IPS-11a (cell line): ENCODE measurements at regions not wholly inside any gene's neighbourhood (a gene's known extent, or its start where the extent isn't known, plus 50 kb on each side); places are given as distances from the start of the nearest gene placed in this dataset.

Source experiments
- H3K4me3 ChIP-seq: one replicate; pipeline ENCODE4 v1.5.1; 2013; ENCODE audit warnings: low read depth, low read length, control low read depth

GRCh38 chr20:60354024-60354580 lies 395.9 kb downstream of the CDH26 start:
- no peak overlapping the region for H3K4me3 ChIP-seq

DNA sequence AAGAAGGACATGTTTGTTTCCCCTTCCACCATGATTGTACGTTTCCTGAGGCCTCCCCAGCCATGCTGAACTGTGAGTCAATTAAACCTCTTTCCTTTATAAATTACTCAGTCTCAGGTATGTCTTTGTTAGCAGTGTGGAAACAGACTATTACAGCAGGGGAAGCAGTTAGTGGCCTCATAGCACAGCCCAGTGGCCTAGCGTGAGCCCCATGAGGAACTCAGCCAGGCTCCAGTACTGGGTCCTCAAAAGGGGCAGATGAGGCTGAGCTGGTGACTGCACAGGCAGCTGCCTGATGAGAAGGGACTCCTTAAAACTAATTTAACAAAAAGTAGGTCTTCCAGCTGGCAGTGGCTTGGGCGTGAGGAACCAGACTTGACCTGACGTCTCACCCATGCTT lies 399.9 kb downstream of the CDH26 start:
- H3K4me3 ChIP-seq: no peak overlapping the region

- H3K4me3 ChIP-seq: no peak overlapping the region
Observed at GRCh38 chr20:60359010-60359409, 400.8 kb downstream of the CDH26 start.

DNA sequence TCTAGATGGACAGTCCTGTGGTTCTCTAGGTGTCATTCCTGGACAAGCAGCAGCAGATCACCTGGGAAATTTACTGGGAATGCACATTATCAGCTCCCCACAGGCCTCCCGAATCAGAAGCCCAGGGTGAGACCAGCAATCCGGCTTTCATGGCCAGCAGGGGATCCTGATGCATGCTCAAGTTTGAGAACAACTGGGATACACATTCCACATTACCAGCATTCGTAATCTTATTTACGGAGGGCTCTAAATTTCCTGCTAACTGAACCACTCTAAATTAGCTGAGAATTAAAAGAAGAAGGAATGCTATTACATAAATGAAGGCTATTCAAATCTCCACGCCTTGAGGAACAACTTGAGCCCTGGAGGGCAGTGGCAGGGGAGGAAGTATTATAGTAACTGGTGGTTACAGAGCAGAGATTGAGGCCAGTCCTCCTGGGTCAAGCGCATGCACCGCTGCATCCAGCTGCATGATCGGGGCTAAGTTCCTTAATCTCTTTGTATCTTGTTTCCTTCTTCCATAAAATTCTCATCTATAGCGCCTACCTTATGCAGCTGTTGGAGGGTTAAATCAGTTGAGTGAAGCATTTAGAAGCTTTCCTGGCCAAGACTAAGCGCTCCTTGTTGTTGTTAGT lies 403.7 kb downstream of the CDH26 start:
- no peak overlapping the region for H3K4me3 ChIP-seq

- no peak overlapping the region for H3K4me3 ChIP-seq
Observed at GRCh38 chr20:60362531-60362930, 404.3 kb downstream of the CDH26 start.

- H3K4me3 ChIP-seq: no peak overlapping the region
Observed at GRCh38 chr20:60363698-60364097, 405.5 kb downstream of the CDH26 start.

DNA sequence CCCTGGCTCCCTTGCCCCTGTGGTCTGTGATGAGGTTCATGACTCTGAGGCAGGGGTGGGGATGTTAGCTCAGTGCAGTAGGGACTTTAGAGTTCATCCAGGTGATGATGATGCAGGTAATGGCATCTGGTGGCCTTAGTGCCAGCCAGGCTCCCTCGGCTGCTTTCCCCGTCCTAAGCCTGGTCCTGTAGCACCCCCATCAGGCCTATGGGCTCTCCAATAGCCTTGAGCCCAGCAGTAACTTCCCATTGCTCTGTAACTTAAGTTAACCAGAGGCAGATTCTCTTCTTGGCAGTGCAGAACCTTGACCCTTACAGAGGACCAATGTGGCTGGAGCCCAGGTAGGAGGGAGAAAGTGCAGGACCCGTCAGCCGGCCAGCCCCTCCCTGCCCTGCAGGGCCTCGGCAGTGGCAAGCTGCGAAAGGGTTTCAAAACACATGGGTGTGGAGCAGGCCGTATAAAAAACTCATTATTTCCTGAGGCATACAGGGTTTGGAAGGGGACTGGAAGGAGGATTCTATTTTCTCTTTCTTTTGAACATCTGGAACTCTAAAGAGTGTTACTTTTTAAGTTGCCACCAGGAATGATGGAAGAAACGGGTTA lies 406.9 kb downstream of the CDH26 start:
- no peak overlapping the region for H3K4me3 ChIP-seq

DNA sequence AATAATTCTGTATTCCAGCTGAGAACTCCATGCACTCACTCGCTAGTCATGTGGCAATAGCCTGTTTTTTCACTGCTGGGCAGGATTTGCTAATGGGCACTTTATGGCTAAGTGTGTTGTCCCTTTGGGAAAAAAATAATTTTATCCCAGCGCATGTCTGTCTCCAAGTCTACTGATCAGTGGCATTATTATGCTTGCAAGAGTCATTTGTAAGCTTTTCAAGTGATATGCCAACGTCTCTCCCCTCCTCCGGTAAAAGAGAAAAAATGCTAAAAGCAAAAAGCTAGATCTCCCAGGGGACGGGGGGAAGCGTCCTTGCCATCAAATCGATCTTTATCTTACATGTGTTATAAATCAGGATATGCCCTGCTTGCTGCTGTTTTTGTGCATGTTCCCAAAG lies 407.7 kb downstream of the CDH26 start:
- no peak overlapping the region for H3K4me3 ChIP-seq

- H3K4me3 ChIP-seq: no peak overlapping the region
Observed at GRCh38 chr20:60371384-60371783, 413.2 kb downstream of the CDH26 start.

DNA sequence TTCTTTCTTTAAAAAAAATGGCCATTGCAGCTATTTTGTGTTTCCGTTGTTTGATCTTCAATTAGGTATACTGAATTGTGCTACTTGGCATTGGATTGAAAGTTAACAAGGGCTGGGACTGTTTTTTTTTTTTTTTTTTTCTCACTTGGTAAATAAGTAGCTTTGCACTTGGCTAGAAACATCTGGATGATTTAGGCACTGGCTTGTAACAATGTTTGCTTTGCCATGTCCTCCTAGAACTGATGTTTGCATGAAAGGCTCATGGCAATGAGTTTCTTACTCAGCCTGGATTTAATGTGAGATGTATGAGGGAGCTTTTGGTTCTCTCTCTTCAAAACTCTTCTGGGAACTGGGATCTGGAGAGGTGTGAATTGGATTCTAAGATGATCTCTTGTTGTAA lies 414.1 kb downstream of the CDH26 start:
- H3K4me3 ChIP-seq: no peak overlapping the region

GRCh38 chr20:60372822-60373221 lies 414.6 kb downstream of the CDH26 start:
- H3K4me3 ChIP-seq: no peak overlapping the region

DNA sequence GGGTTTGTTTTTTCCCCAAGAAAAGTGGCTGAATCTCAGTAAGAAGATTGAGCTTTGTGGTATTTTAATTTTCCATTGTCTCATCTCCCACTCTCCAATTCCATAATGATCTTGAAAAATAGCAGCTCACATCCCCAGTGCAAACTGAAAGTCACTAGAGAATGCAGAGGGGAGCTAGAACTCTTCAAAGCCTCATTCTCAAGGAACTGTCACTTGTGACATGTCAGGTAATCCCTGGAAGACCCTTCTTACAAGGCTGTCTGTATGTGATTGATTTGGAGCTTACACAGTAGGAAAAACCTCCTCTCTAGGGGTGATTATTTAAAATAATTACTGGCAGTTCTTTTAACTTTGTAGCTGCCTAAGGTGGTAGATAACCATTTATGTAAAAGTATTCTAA lies 420.4 kb downstream of the CDH26 start:
- H3K4me3 ChIP-seq: no peak overlapping the region

DNA sequence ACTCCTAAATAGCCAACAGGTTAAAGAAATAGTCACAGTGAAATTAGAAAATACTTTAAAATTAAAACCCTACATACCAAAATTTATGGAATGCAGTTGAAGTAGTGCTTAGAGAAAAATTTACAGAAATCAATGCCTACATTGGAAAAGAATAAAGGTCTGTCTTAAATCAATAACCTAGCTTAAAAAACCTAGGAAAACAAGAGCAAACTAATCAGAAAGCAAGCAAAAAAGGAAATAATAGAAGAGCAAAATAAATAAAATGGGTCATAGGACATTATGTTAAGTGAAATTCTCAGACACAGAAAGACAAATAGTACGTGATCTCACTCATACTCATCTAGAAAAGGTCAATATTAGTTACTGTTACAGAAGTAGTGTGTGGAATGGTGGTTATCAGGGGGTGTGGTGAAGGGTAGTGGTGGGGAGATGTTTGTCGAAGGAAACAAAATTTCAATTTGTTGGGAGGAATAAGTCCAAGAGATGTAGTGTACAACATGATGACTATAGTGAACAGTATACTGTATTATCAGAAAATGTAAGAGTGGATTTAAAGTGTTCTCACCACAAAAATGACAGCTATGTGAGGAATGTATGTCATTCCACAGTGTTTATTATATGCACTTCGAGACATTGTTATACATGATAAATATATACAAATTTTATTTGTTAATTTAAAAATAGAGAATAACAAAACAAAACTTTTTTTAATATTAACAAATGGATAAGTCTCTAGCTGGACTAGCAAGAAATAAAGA lies 423.6 kb downstream of the CDH26 start:
- H3K4me3 ChIP-seq: no peak overlapping the region

- no peak overlapping the region for H3K4me3 ChIP-seq
Observed at GRCh38 chr20:60389441-60389840, 431.2 kb downstream of the CDH26 start.

DNA sequence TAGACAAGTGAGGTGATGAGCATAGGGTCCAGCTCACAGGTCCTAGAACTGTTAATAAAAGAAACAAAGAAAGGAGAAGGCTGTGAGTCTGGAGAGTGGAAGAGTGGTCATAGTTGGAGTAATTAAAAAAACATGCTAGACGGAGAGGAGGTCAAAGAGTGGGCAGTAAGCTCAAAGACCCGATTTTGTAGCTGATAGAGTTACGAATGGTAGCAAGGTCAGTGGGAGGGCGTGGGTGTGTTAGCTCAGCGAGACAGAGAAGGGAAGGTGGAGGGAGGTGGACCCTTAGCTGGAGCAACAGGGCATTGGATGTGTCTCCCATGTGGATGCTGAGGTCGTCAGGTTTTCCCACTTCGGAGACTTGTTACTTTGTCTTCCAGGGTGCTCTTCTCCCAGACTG lies 431.7 kb downstream of the CDH26 start:
- H3K4me3 ChIP-seq: no peak overlapping the region

DNA sequence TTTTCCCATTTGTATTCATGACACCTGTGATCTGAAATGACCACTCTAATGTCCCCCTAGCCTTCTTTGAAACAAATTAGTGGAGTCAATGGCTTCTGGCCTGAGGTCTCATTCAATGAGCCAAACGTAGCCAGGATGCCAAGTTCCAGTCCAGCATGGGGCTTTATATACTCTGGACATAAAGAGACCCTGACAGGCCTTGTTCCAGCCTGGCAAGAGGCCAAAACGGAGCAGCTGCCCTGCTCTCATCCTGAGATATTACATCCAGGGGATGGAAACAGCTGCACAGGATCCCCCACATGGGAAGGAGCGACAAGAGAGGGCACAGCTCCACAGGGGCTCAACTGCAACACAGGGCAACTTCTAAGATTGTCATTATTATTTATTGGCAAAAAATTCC lies 437.8 kb downstream of the CDH26 start:
- H3K4me3 ChIP-seq: no peak overlapping the region

GRCh38 chr20:60400567-60400966 lies 442.3 kb downstream of the CDH26 start:
- H3K4me3 ChIP-seq: no peak overlapping the region

DNA sequence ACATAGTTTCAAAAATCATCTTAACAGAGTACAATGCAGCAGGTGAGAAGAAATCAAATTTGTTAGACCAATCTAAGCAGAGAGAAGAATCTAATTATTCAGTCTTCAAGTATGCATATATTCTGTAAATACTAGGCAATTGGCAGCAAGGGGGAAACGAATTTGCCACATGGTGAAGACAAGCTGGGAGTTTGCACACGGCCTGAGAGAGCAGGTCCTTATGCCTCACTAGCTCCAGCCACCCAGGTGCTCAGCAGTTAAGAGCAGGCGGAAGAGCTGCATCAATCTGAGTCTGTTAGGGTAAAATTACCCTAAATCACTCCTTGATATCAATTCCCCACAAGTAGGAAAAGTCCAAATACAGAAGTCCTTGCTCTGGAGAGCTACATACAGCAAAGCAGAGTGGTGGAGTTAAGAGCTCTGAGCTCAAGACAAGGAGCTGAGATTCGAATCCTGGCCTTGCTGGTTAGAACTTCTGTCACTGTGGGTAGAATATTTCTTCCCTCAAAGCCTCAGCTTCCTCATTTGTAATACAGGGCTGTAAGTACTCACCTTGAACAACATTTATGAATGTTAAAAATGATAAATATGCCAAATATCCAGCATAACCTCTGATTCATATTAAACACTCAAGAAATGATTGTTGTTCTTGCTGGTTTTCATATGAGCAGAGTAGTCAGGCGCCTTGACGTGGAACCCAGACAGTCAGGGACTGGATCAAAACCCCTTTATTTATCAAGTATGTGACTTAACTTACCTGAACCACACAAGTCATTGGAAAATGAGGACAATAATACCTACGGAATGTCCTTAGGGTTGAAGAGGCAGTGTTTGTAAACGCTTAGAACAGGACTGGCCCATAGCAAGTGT lies 444.2 kb downstream of the CDH26 start:
- H3K4me3 ChIP-seq: no peak overlapping the region

DNA sequence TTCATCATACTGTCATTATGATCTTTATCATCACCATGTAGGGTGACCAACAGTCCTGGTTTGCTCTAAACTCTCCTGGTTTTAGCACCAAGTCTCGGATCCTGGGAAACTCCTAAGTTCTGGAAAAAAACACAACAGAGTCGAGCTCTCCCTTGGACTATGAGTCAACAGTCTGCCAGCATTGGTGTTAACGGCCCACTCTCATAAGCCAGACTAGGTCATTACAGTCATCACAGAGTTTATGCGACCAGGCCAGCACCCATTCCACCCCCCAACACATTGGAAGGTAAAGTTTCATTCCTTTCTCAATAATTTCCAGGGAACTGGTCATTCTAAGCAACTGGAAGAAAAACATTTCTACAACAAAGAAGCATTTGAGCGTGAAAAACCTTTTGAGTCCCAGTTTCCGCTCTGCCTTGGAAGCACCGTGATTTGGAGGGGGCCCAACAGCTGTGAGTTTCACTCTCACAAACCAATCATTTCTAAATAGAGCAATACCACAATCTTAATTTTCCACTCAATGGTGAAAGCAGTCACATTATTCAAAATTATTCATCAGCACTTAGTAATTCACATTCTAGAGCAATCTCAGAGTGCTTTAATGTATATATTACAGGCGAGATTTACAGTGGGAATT lies 445.0 kb downstream of the CDH26 start:
- no peak overlapping the region for H3K4me3 ChIP-seq

GRCh38 chr20:60407011-60407771 lies 449.0 kb downstream of the CDH26 start:
- H3K4me3 ChIP-seq: no peak overlapping the region
